ENCODE measurements at regions not wholly inside any gene's neighbourhood (a gene's known extent, or its start where the extent isn't known, plus 50 kb on each side); places are given as distances from the start of the nearest gene placed in this dataset.

DNA sequence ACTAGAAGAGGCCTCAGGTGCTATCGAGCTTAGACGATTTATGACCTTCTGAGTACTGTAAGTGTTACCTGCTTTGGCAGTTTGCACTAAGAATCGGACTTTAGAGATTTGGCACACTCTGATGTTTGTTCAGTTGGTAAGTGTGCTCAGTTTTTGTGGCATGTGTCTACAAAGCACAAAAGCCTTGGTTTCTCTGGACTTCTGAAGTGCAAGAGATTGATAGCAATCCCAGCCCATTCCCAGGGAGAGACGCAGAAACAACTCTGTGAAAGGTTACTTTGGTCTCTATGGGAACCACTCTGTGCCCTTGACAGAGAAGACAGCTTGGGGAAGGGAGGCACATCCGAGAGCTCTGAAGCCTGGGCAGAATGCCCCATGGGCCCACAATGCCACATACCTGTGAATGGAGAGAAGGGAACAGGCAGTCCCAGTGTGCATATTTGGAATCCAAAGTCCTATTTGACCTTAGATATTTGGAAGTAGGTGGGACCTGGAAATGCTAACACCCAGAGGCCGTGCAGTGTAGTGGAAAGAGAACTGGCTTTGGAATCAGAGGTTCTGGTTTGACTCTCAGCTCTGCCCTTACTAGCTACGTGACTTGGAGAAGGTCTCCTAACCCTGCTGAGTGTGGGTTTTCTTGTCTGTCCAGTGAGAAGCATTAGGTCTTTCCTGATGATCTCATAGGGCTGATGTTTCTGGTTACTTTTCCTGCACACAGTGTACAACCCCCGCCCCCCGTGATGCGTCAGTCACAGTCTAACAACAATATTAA, 194.3 kb upstream of the VLDLR start:
- no peaks in the 10 kb centered on the region for H3K36me3 ChIP-seq (ENCODE audit: control insufficient read depth, insufficient read depth, low read length)
- no peaks in the 10 kb centered on the region for H4K20me1 ChIP-seq (replicated peaks; ENCODE audit: control insufficient read depth, insufficient read depth, low read length)
- ChIA-PET CTCF (ENCODE audit: low intra/inter-chr PET ratio) (no interaction called here), POLR2A (no interaction called here)
- TF ChIP-seq MIER1 (IDR thresholded peaks at IDR 0.05; ENCODE audit: low read depth) (no peak), SIN3A (IDR thresholded peaks at IDR 0.05; ENCODE audit: borderline replicate concordance in 2 of 2, control insufficient read depth in 1 of 2, low read depth in 2 of 2, low read length in 2 of 2) (no peak), TCFL5 (CRISPR knock-in tag; conservative IDR thresholded peaks at IDR 0.05) (no peak), TGIF2 (CRISPR knock-in tag; IDR thresholded peaks at IDR 0.05) (no peak), OTX1 (CRISPR knock-in tag; IDR thresholded peaks at IDR 0.05) (no peak), MTA3 (IDR thresholded peaks at IDR 0.05; ENCODE audit: borderline replicate concordance) (no peak), ARID2 (IDR thresholded peaks at IDR 0.05) (no peak), ZNF239 (CRISPR knock-in tag; IDR thresholded peaks at IDR 0.05) (no peak), SNRNP70 (optimal IDR thresholded peaks at IDR 0.05; ENCODE audit: low read depth, low read length) (no peak), XRCC4 (IDR thresholded peaks at IDR 0.05; ENCODE audit: extremely low read depth, insufficient read depth, insufficient read length) (no peak)
- DNase-seq (ENCODE audit: extremely low read depth in 1 of 4, low spot score in 3 of 4) (no peak), ATAC-seq (no peak), FAIRE-seq (no peak)
- no peaks in the 10 kb centered on the region for H3K9me3 ChIP-seq (replicated peaks; ENCODE audit: control insufficient read depth, insufficient read depth, low read depth, low read length)
- no TSS peak for BruUV-seq (replicated peaks)
- no peak overlapping the region for H2AFZ ChIP-seq (ENCODE audit: low read depth, low read length)
- H3K4me1 ChIP-seq (replicated peaks in 1 of 2; ENCODE audit: control insufficient read depth in 2 of 2, insufficient read depth in 2 of 2, low read length in 2 of 2): no peaks in the 10 kb centered on the region
- H3K27ac ChIP-seq (ENCODE audit: extremely low read depth, low read depth, low read length): no peak overlapping the region
- 0% methylated on average over 8 of the region's 10 CpGs for WGBS (ENCODE audit: insufficient coverage, low coverage, missing lambda C conversion rate)
- intact Hi-C loops (cut with micrococcal nuclease) (no loop called here), in situ Hi-C loops (cut with MboI) (no loop called here)
- no peak overlapping the region for H3K4me3 ChIP-seq
- no peak overlapping the region for H3K4me2 ChIP-seq (ENCODE audit: insufficient read depth, low read length)
- H3K27me3 ChIP-seq (ENCODE audit: control insufficient read depth in 2 of 2, insufficient read depth in 2 of 2, low read length in 2 of 2): no peaks in the 10 kb centered on the region
- H3K79me2 ChIP-seq (ENCODE audit: control insufficient read depth, insufficient read depth, low read length): no peaks in the 10 kb centered on the region
- H3K9me1 ChIP-seq (ENCODE audit: control insufficient read depth, insufficient read depth, low read length): no peaks in the 10 kb centered on the region
- H3K9ac ChIP-seq (ENCODE audit: insufficient read depth in 1 of 2, low read depth in 2 of 2, low read length in 2 of 2): no peak overlapping the region
